Pancreas (tissue), 10 donors: ENCODE measurements at regions not wholly inside any gene's neighbourhood (a gene's known extent, or its start where the extent isn't known, plus 50 kb on each side); places are given as distances from the start of the nearest gene placed in this dataset.

ENCODE experiments used
- ATAC-seq, 4 donors: fragments of 200-7000 bp; cut with Tn5 transposase; one replicate each; pipeline versions ENCODE4 v1.8.0 to v1.9.1; 2020; ENCODE audit warnings: mild to moderate bottlenecking in 4 of 4, moderate library complexity in 4 of 4
- DNase-seq, 6 donors: peaks; one replicate each; pipeline ENCODE4 v3.0.0-alpha.2; 2020
- FAIRE-seq: peaks from 2 replicates; lab custom pipeline; 2012; peaks lifted over from hg19 to GRCh38; lab: Jason Lieb, UNC
- H3K27ac ChIP-seq, 4 donors: fragments of 200-600 bp; sonication (generic); 1 replicate in 3 of 4; 2 replicates in 1 of 4; pipeline versions ENCODE4 v1.5.0 to v1.8.0; 2020
- H3K27me3 ChIP-seq, 4 donors: fragments of 200-600 bp; one replicate each; pipeline ENCODE4 v1.8.0; 2021
- H3K36me3 ChIP-seq, 3 donors: fragments of 200-600 bp; sonication (generic) in 1 of 3; one replicate each; pipeline versions ENCODE4 v1.5.0 to v1.8.0; 2020 to 2021
- H3K4me1 ChIP-seq, 3 donors: fragments of 200-600 bp; one replicate each; pipeline ENCODE4 v1.8.0; 2021
- H3K4me3 ChIP-seq, 4 donors: fragments of 200-600 bp; sonication (generic) in 2 of 4; one replicate each; pipeline versions ENCODE4 v1.5.0 to v1.8.0; 2020 to 2021
- H3K9me3 ChIP-seq, 4 donors: fragments of 200-600 bp; one replicate each; pipeline ENCODE4 v1.8.0; 2021
- WGBS, 2 donors: extraction: QIAGEN DNeasy Blood & Tissue Kit; methylation state at CpG; one replicate each; pipeline ENCODE4 v1.1.7; 2013; 5-methylcytosine and 5-hydroxymethylcytosine counted together
- intact Hi-C, 3 donors: fragments of 100-400 bp; cut with DNase I; formaldehyde crosslinking; loops; one replicate each; pipeline versions ENCODE4 v1.11.1 to v1.14.2; 2022
- TF ChIP-seq, protein P1 (sequence below), 4 donors: fragments of 200-600 bp; sonication (generic) in 3 of 4; IDR thresholded peaks; one replicate each; pipeline versions ENCODE4 v1.5.0 to v1.8.0; 2021; ENCODE audit warnings: antibody characterized with exemption in 4 of 4
- donor health status: healthy with polysubstance abuse.
- donor health status: DM: no; HTN: no; CAD: no; lungs with moderate emphysema.
- donor health status: DM: no; HTN: no; CAD: no.
- donor health status: control.
- donor health status: control.
- donor health status: Bipolar disorder and iron deficiency.
- donor health status: DM: yes; HTN: yes; CAD: no.
- donor health status: DM: no; HTN: no; CAD: no.
- donor health status: DM: no; HTN: no; CAD: no.
- donor health status: DM: yes; HTN: yes; CAD: no.

DNA sequence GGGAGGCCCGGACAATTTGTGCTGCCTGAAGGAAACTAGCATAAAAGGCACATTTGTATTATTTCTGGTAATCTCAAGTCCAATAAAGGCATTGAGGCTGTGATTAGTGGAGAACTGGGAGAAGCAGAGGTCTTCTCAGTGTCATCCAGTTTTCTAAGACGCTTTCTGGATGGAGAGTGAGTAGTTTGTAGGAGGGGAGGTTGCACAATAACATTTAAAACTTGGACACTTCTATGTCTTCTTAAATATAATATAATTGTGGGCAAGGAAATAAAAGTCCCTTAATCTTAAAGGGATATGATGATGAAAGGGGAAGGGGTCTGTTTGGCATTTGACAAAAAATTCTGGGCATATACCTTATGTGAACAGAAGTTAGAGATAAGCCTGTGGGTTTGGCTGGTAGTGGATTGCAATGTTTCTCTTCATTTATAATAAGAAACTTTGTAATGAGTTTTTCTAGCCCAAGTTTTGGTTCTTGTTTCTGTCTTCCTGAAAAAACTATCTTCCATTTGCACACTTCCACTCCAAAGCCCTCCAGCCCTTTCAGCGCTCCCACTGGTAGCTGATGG is 291.6 kb upstream of the TGFBR2 start:
- H3K36me3 ChIP-seq = no peaks in the 10 kb centered on the region
- no peaks in the 10 kb centered on the region for H3K27me3 ChIP-seq
- no peak overlapping the region for H3K27ac ChIP-seq
- FAIRE-seq = no peak
- no peaks in the 10 kb centered on the region for H3K9me3 ChIP-seq
- peak in 1 of 4 donors; percentile 32 for ATAC-seq
- intact Hi-C loops = no loop called here
- H3K4me1 ChIP-seq = no peaks in the 10 kb centered on the region
- no peak for DNase-seq
- TF ChIP-seq, protein P1, sequence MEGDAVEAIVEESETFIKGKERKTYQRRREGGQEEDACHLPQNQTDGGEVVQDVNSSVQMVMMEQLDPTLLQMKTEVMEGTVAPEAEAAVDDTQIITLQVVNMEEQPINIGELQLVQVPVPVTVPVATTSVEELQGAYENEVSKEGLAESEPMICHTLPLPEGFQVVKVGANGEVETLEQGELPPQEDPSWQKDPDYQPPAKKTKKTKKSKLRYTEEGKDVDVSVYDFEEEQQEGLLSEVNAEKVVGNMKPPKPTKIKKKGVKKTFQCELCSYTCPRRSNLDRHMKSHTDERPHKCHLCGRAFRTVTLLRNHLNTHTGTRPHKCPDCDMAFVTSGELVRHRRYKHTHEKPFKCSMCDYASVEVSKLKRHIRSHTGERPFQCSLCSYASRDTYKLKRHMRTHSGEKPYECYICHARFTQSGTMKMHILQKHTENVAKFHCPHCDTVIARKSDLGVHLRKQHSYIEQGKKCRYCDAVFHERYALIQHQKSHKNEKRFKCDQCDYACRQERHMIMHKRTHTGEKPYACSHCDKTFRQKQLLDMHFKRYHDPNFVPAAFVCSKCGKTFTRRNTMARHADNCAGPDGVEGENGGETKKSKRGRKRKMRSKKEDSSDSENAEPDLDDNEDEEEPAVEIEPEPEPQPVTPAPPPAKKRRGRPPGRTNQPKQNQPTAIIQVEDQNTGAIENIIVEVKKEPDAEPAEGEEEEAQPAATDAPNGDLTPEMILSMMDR (IDR thresholded peaks at IDR 0.05) = no peak
- H3K4me3 ChIP-seq = no peak overlapping the region
- 85 to 86% methylated on average over 3 of the region's 3 CpGs for WGBS, 2 donors

DNA sequence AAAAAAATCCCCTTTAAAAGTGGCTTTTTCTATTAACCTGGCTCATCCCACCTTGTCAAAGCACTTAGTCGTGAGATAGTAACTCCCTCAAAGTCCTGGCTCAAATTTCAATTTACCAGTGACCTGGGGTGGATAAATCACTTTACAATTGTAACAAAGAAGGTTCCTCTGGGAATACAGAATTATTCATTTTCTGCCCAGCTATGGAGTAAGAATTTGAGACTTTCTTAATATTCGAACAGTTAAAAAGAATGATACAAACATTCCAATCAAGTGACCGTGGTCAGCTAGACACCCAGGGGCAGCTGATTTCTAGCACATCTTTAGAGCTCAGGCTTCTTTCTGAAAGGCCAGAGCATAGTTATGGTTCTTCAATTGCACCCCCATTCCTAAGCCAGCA is 291.0 kb upstream of the TGFBR2 start:
- intact Hi-C loops = no loop called here
- ATAC-seq (peak in 1 of 4 donors; percentile 45), FAIRE-seq (no peak), DNase-seq (no peak)
- Histone ChIP-seq H3K27ac (no peak overlapping the region), H3K4me3 (no peak overlapping the region), H3K9me3 (no peaks in the 10 kb centered on the region), H3K27me3 (no peaks in the 10 kb centered on the region), H3K4me1 (no peaks in the 10 kb centered on the region), H3K36me3 (no peaks in the 10 kb centered on the region)
- TF ChIP-seq, protein P1 (IDR thresholded peaks at IDR 0.05) = no peak
- 79 to 83% methylated on average over 3 of the region's 3 CpGs for WGBS, 2 donors

DNA sequence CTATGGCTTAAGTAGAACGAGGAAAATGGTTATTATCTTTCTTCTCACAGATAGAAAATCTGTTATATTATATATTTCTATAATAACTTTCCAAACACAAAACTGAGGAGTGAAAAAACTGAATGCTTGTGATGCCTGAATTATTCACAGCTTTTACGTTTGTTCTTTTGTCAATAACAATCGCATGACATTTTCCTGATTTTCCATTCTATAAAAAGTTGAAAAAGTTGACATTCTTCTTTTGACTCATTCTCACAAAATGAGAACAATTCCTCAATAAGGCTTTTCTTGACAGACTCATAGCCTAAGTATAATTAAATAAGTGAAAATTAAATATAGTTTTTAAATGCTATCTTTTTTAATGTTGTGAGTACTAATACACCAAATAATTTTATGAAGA is 288.8 kb upstream of the TGFBR2 start:
- DNase-seq = no peak
- TF ChIP-seq, protein P1 (IDR thresholded peaks at IDR 0.05) = no peak
- WGBS, 2 donors = 88 to 89% methylated on average over 3 of the region's 3 CpGs
- no peaks in the 10 kb centered on the region for H3K36me3 ChIP-seq
- no peaks in the 10 kb centered on the region for H3K27me3 ChIP-seq
- no peak overlapping the region for H3K27ac ChIP-seq
- ATAC-seq = no peak
- intact Hi-C loops = no loop called here
- no peak overlapping the region for H3K4me3 ChIP-seq
- no peaks in the 10 kb centered on the region for H3K9me3 ChIP-seq
- peak; percentile 85 for FAIRE-seq
- no peaks in the 10 kb centered on the region for H3K4me1 ChIP-seq

DNA sequence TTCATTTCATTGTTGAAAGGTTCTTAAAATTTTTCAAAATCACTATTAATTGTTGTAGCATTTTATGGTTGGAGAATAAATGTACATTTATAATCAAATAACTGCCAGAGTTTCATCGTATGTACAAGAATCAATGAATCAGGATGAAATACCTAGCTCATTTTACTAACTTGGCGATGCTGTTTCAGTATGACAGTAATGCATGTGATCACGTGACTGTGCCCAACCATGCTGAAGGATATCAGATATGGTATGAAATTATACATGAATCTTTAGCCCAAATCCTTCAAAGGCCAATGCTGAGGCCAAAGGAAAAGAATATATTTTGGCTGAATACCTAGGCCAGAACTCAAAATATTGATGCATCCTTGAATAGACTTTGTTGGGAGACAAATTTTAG is 288.3 kb upstream of the TGFBR2 start:
- WGBS, 2 donors = 93 to 98% methylated on average over 3 of the region's 3 CpGs
- H3K36me3 ChIP-seq = no peaks in the 10 kb centered on the region
- TF ChIP-seq, protein P1 (IDR thresholded peaks at IDR 0.05) = no peak
- H3K27me3 ChIP-seq = no peaks in the 10 kb centered on the region
- DNase-seq (no peak), ATAC-seq (no peak), FAIRE-seq (no peak)
- H3K4me1 ChIP-seq = no peaks in the 10 kb centered on the region
- H3K9me3 ChIP-seq = no peaks in the 10 kb centered on the region
- H3K27ac ChIP-seq = no peak overlapping the region
- H3K4me3 ChIP-seq = no peak overlapping the region
- intact Hi-C loops = no loop called here

DNA sequence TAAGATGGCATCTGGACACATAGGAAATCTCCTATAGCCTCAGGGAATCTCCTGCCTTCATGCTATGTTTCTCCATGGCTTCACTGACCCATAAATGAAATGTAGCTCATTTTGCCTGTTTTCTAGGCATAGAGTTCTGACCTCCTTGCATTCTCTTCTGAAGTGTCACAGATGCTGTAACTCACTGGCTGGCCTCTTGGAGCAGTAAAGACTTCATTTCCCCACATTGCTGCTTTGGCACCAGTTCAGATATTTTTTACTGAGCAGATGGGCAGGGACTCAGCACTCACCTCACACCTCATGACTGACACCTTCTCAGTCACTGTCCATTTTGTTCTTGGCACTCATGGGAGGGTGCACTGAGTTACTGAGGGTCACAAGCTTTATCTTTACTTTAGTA is 286.7 kb upstream of the TGFBR2 start:
- peak in 3 of 6 donors; percentile 20 to 56 (median 22) for DNase-seq
- no peaks in the 10 kb centered on the region for H3K27me3 ChIP-seq
- H3K4me3 ChIP-seq = no peak overlapping the region
- no peak overlapping the region for H3K27ac ChIP-seq
- no peaks in the 10 kb centered on the region for H3K4me1 ChIP-seq
- no peak for FAIRE-seq
- intact Hi-C loops = no loop called here
- H3K9me3 ChIP-seq = no peaks in the 10 kb centered on the region
- TF ChIP-seq, protein P1 (IDR thresholded peaks at IDR 0.05) = peak in 2 of 4 donors; percentile 29 to 37
- no peaks in the 10 kb centered on the region for H3K36me3 ChIP-seq
- peak in 3 of 4 donors; percentile 78 to 90 (median 84) for ATAC-seq
